GM12878 (cell line): ENCODE measurements at regions not wholly inside any gene's neighbourhood (a gene's known extent, or its start where the extent isn't known, plus 50 kb on each side); places are given as distances from the start of the nearest gene placed in this dataset.

Experiments
- ATAC-seq: fragments of 200-7000 bp; cut with Tn5 transposase; 3 replicates; pipeline ENCODE4 v1.9.1; 2020; ENCODE audit warnings: mild to moderate bottlenecking, moderate library complexity
- BruUV-seq: library from RNA; stranded (reverse); fragments of 400-500 nt; replicated peaks from 2 replicates; lab custom pipeline; 2021; lab: Mats Ljungman, UMichigan
- CTCF ChIA-PET: fragments of 300-600 bp; sonication (Branson Sonifier 250); formaldehyde crosslinking; extraction: SDS; loops from one replicate; lab custom pipeline; 2021; ENCODE audit warnings: inconsistent platforms; lab: Yijun Ruan, JAX
- POLR2A ChIA-PET: fragments of 350-600 bp; formaldehyde crosslinking; extraction: SDS; loops from one replicate; lab custom pipeline; 2021; ENCODE audit warnings: inconsistent platforms; lab: Charles Lee
- RAD21 ChIA-PET: fragments of 300-600 bp; sonication (Branson Sonifier 250); formaldehyde crosslinking; loops from one replicate; lab custom pipeline; 2023; ENCODE audit warnings: antibody characterized with exemption; ENCODE audit not compliant: unreplicated experiment; lab: Charles Lee
- SMC1A ChIA-PET: fragments of 300-600 bp; sonication (Branson Sonifier 250); formaldehyde crosslinking; loops from one replicate; lab custom pipeline; 2023; ENCODE audit not compliant: unreplicated experiment, uncharacterized antibody; lab: Charles Lee
- DNase-seq: peaks from one replicate; pipeline ENCODE4 v3.0.0-alpha.2; 2011; ENCODE audit warnings: low read depth, low spot score
- FAIRE-seq: peaks from 3 replicates; lab custom pipeline; 2011; peaks lifted over from hg19 to GRCh38; lab: Jason Lieb, UNC
- H2AFZ ChIP-seq: 2 replicates; pipeline ENCODE4 v1.6.0; 2011; ENCODE audit warnings: low read depth, low read length, control low read depth; ENCODE audit not compliant: control insufficient read depth
- H3K27ac ChIP-seq: 2 replicates; pipeline ENCODE4 v1.5.1; 2011; ENCODE audit warnings: control low read depth; ENCODE audit not compliant: control insufficient read depth, insufficient read depth
- H3K27me3 ChIP-seq, 2 experiments: replicated peaks in 1 of 2; 2 replicates each; pipeline versions ENCODE4 v1.6.0 to v1.6.1; 2011; ENCODE audit warnings: low read length in 1 of 2; ENCODE audit not compliant: control insufficient read depth in 2 of 2, insufficient read depth in 2 of 2
- H3K36me3 ChIP-seq, 2 experiments: 2 replicates each; pipeline ENCODE4 v1.5.1; 2011; ENCODE audit warnings: low read length in 1 of 2; ENCODE audit not compliant: control insufficient read depth in 2 of 2, insufficient read depth in 2 of 2
- H3K4me1 ChIP-seq: 2 replicates; pipeline ENCODE4 v1.6.1; 2011; ENCODE audit warnings: mild to moderate bottlenecking, low read length, moderate library complexity, mixed read lengths; ENCODE audit not compliant: control insufficient read depth, insufficient read depth
- H3K4me2 ChIP-seq: 2 replicates; pipeline ENCODE4 v1.6.0; 2011; ENCODE audit warnings: control low read depth; ENCODE audit not compliant: control insufficient read depth, insufficient read depth
- H3K4me3 ChIP-seq: fragments of 200-600 bp; sonication (generic); 2 replicates; pipeline ENCODE4 v1.5.1; 2016
- H3K79me2 ChIP-seq: 2 replicates; pipeline ENCODE4 v1.6.0; 2011; ENCODE audit warnings: low read length; ENCODE audit not compliant: control insufficient read depth, insufficient read depth
- H3K9ac ChIP-seq: 2 replicates; pipeline ENCODE4 v1.8.0; 2011; ENCODE audit warnings: low read length, control low read depth, mixed read lengths; ENCODE audit not compliant: control insufficient read depth, insufficient read depth
- H3K9me3 ChIP-seq: replicated peaks from 3 replicates; pipeline ENCODE4 v1.5.1; 2011; ENCODE audit warnings: mild to moderate bottlenecking, low read length; ENCODE audit not compliant: control insufficient read depth, insufficient read depth
- H4K20me1 ChIP-seq: 2 replicates; pipeline ENCODE4 v1.6.0; 2011; ENCODE audit not compliant: control insufficient read depth, insufficient read depth
- KAT2A ChIP-seq: conservative IDR thresholded peaks from 2 replicates; pipeline ENCODE4 v1.6.1; 2011; ENCODE audit warnings: low read depth, low read length; ENCODE audit not compliant: control insufficient read depth
- MXI1 ChIP-seq: fragments of 150-350 bp; IDR thresholded peaks from 2 replicates; pipeline ENCODE4 v1.6.1; 2011; ENCODE audit warnings: low read depth, mild to moderate bottlenecking, inconsistent platforms, low read length, improper control_type of control experiment
- NR2F1 ChIP-seq: fragments of 450-650 bp; conservative IDR thresholded peaks from 2 replicates; pipeline ENCODE4 v1.6.1; 2017; ENCODE audit warnings: mild to moderate bottlenecking
- SUPT20H ChIP-seq: IDR thresholded peaks from 2 replicates; pipeline ENCODE4 v1.6.1; 2011; ENCODE audit warnings: low read depth, mild to moderate bottlenecking, low read length, moderate library complexity, borderline replicate concordance; ENCODE audit not compliant: control insufficient read depth
- TBL1XR1 ChIP-seq: IDR thresholded peaks from 2 replicates; pipeline ENCODE4 v1.6.1; 2012; ENCODE audit warnings: low read depth, low read length, improper control_type of control experiment
- ZNF622 ChIP-seq: fragments of 450-650 bp; IDR thresholded peaks from 2 replicates; pipeline ENCODE4 v1.6.1; 2017; ENCODE audit warnings: mild to moderate bottlenecking, inconsistent platforms
- WGBS: methylation state at CpG from one replicate; pipeline ENCODE4 v1.1.6; 2016; ENCODE audit warnings: low lambda C conversion rate; ENCODE audit not compliant: insufficient replicate concordance, insufficient coverage; ENCODE audit errors: missing lambda C conversion rate; 5-methylcytosine and 5-hydroxymethylcytosine counted together
- in situ Hi-C: fragments of 300-500 bp; cut with MboI; formaldehyde crosslinking; loops from 9 replicates; pipeline ENCODE4 v1.14.3; 2018; ENCODE audit warnings: mixed read lengths
- intact Hi-C: fragments of 100-400 bp; cut with micrococcal nuclease; formaldehyde crosslinking; loops from one replicate; pipeline ENCODE4 v1.14.2; 2022; ENCODE audit not compliant: unreplicated experiment
- TF ChIP-seq, protein P1 (sequence below): fragments of 450-650 bp; IDR thresholded peaks from 2 replicates; pipeline ENCODE4 v1.6.1; 2016; ENCODE audit warnings: mild to moderate bottlenecking
- TF ChIP-seq, protein P2 (sequence below): fragments of 450-650 bp; IDR thresholded peaks from 2 replicates; pipeline ENCODE4 v1.6.1; 2018; ENCODE audit warnings: borderline replicate concordance, mild to moderate bottlenecking; ENCODE audit not compliant: partially characterized antibody
- TF ChIP-seq, protein P3 (sequence below): fragments of 450-650 bp; IDR thresholded peaks from 2 replicates; pipeline ENCODE4 v1.6.1; 2017; ENCODE audit warnings: mild to moderate bottlenecking
- TF ChIP-seq, protein P4 (sequence below): IDR thresholded peaks from 2 replicates; pipeline ENCODE4 v1.6.1; 2012; ENCODE audit warnings: mild to moderate bottlenecking, low read depth, low read length
- TF ChIP-seq, protein P5 (sequence below): fragments of 450-650 bp; IDR thresholded peaks from 2 replicates; pipeline ENCODE4 v1.6.1; 2017; ENCODE audit warnings: borderline replicate concordance

DNA sequence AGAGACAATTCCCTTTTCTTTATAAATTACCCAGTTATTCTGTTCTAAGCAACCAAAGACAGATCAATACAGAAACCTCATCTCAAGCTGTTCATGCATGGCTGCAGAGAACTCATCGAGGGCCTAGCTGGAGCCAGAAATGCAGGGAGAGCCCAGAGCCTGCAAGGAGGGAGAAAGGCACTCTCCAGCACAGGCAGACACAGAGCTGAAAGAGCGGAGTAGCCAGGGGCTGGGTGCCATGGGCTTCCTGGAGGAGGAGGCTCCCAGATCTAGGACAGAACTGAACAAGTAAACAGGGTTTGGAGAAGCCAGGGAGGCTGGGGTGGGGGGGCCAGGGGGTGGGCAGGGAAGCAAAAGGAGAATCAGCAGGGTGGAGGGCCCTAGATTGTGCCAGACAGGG lies 144.2 kb upstream of the ZNF507 start (continued):
- TF ChIP-seq TBL1XR1: no peak
- TF ChIP-seq, all 136 proteins: peak for 0

DNA sequence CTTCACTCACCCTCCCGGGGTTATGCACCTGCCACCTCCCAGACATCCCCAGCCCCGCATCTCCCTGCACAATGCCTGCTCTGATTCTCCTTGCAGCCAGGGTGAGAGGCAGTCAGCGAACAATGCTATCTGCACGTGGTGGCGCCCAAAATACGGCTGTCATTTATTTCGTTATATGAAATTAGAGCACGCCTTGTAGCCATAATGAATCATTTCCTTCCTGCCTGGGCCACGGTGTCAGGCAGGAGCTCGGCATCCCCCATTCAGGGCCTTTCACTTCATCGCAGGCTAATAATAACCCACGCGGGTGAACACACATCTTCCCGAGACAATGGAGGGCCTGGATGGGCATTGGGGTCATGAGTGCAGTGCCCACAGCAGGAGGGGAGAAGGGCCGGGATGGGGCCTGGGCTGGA lies 143.8 kb upstream of the ZNF507 start:
- ATAC-seq (no peak), FAIRE-seq (no peak), DNase-seq (no peak)
- in situ Hi-C loops (no loop called here), intact Hi-C loops (no loop called here)
- no peaks in the 10 kb centered on the region for H3K27me3 ChIP-seq
- WGBS: 6% methylated on average over 15 of the region's 15 CpGs
- no peaks in the 10 kb centered on the region for H4K20me1 ChIP-seq
- H3K79me2 ChIP-seq: no peaks in the 10 kb centered on the region
- no peak overlapping the region for H3K27ac ChIP-seq
- BruUV-seq: no TSS peak
- CTCF ChIA-PET: no interaction called here
- H2AFZ ChIP-seq: no peak overlapping the region
- no peaks in the 10 kb centered on the region for H3K36me3 ChIP-seq
- SMC1A ChIA-PET: no interaction called here
- POLR2A ChIA-PET: no interaction called here
- RAD21 ChIA-PET: no interaction called here
- H3K4me2 ChIP-seq: no peak overlapping the region
- no peaks in the 10 kb centered on the region; the same call in 2 of the 3 replicates for H3K9me3 ChIP-seq
- no peaks in the 10 kb centered on the region for H3K4me1 ChIP-seq
- no peak overlapping the region for H3K9ac ChIP-seq
- H3K4me3 ChIP-seq: no peak overlapping the region
- TF ChIP-seq NR2F1: no peak
- TF ChIP-seq, protein P1, sequence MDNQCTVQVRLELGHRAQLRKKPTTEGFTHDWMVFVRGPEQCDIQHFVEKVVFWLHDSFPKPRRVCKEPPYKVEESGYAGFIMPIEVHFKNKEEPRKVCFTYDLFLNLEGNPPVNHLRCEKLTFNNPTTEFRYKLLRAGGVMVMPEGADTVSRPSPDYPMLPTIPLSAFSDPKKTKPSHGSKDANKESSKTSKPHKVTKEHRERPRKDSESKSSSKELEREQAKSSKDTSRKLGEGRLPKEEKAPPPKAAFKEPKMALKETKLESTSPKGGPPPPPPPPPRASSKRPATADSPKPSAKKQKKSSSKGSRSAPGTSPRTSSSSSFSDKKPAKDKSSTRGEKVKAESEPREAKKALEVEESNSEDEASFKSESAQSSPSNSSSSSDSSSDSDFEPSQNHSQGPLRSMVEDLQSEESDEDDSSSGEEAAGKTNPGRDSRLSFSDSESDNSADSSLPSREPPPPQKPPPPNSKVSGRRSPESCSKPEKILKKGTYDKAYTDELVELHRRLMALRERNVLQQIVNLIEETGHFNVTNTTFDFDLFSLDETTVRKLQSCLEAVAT: no peak
- no peak for TF ChIP-seq SUPT20H
- TF ChIP-seq, protein P2, sequence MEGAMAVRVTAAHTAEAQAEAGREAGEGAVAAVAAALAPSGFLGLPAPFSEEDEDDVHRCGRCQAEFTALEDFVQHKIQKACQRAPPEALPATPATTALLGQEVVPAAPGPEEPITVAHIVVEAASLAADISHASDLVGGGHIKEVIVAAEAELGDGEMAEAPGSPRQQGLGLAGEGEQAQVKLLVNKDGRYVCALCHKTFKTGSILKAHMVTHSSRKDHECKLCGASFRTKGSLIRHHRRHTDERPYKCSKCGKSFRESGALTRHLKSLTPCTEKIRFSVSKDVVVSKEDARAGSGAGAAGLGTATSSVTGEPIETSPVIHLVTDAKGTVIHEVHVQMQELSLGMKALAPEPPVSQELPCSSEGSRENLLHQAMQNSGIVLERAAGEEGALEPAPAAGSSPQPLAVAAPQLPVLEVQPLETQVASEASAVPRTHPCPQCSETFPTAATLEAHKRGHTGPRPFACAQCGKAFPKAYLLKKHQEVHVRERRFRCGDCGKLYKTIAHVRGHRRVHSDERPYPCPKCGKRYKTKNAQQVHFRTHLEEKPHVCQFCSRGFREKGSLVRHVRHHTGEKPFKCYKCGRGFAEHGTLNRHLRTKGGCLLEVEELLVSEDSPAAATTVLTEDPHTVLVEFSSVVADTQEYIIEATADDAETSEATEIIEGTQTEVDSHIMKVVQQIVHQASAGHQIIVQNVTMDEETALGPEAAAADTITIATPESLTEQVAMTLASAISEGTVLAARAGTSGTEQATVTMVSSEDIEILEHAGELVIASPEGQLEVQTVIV: no peak
- no peak for TF ChIP-seq KAT2A
- TF ChIP-seq, protein P3, sequence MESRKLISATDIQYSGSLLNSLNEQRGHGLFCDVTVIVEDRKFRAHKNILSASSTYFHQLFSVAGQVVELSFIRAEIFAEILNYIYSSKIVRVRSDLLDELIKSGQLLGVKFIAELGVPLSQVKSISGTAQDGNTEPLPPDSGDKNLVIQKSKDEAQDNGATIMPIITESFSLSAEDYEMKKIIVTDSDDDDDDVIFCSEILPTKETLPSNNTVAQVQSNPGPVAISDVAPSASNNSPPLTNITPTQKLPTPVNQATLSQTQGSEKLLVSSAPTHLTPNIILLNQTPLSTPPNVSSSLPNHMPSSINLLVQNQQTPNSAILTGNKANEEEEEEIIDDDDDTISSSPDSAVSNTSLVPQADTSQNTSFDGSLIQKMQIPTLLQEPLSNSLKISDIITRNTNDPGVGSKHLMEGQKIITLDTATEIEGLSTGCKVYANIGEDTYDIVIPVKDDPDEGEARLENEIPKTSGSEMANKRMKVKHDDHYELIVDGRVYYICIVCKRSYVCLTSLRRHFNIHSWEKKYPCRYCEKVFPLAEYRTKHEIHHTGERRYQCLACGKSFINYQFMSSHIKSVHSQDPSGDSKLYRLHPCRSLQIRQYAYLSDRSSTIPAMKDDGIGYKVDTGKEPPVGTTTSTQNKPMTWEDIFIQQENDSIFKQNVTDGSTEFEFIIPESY: no peak
- TF ChIP-seq ZNF622: no peak
- no peak for TF ChIP-seq MXI1
- TF ChIP-seq, protein P4, sequence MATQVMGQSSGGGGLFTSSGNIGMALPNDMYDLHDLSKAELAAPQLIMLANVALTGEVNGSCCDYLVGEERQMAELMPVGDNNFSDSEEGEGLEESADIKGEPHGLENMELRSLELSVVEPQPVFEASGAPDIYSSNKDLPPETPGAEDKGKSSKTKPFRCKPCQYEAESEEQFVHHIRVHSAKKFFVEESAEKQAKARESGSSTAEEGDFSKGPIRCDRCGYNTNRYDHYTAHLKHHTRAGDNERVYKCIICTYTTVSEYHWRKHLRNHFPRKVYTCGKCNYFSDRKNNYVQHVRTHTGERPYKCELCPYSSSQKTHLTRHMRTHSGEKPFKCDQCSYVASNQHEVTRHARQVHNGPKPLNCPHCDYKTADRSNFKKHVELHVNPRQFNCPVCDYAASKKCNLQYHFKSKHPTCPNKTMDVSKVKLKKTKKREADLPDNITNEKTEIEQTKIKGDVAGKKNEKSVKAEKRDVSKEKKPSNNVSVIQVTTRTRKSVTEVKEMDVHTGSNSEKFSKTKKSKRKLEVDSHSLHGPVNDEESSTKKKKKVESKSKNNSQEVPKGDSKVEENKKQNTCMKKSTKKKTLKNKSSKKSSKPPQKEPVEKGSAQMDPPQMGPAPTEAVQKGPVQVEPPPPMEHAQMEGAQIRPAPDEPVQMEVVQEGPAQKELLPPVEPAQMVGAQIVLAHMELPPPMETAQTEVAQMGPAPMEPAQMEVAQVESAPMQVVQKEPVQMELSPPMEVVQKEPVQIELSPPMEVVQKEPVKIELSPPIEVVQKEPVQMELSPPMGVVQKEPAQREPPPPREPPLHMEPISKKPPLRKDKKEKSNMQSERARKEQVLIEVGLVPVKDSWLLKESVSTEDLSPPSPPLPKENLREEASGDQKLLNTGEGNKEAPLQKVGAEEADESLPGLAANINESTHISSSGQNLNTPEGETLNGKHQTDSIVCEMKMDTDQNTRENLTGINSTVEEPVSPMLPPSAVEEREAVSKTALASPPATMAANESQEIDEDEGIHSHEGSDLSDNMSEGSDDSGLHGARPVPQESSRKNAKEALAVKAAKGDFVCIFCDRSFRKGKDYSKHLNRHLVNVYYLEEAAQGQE: no peak
- TF ChIP-seq, protein P5, sequence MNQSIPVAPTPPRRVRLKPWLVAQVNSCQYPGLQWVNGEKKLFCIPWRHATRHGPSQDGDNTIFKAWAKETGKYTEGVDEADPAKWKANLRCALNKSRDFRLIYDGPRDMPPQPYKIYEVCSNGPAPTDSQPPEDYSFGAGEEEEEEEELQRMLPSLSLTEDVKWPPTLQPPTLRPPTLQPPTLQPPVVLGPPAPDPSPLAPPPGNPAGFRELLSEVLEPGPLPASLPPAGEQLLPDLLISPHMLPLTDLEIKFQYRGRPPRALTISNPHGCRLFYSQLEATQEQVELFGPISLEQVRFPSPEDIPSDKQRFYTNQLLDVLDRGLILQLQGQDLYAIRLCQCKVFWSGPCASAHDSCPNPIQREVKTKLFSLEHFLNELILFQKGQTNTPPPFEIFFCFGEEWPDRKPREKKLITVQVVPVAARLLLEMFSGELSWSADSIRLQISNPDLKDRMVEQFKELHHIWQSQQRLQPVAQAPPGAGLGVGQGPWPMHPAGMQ: no peak
